DMS 273 treated with DMSO at 0.1 percent for 48 hours (cell line): ENCODE measurements at regions not wholly inside any gene's neighbourhood (a gene's known extent, or its start where the extent isn't known, plus 50 kb on each side); places are given as distances from the start of the nearest gene placed in this dataset.

ENCODE experiments used
- DNase-seq: peaks from one replicate; lab custom pipeline; 2025; lab: John Stamatoyannopoulos, UW

DNA sequence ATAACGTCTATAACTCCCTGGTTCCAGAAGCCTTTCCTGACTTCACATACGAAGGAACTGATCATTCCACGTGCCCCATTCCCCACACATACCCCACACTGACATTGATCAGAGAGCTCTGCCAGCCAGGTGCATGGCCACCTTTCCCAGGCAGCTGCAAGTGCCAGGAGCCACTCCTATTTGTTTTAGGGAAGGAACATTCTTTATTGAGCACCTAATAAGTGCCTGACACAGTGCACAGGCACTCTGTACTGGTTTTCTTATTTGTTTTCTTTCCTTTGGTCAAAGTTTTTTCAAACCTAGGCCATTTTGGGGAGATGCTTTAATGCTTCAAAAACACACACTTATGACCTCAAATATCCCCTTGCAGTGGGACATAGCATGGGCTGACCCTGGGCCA is 50.0 kb downstream of the PITPNM2 start:
- DNase-seq = no peak

DNA sequence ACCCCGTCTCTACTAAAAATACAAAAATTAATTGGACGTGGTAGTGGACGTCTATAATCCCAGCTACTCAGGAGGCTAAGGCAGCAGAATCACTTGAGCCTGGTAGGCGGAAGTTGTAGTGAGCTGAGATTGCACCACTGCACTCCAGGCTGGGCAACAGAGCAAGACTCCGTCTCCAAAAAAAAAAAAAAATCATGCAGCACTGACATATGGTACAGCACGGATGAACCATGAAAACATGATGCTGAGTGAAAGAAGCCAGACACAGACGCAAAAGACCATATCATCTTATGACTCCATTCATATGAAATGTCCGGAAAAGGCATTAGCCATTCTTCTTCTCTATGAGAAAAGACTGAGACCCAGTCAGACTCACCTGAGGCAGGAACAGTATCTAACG is 50.4 kb downstream of the PITPNM2 start:
- no peak for DNase-seq

GRCh38 chr12:123099560-123100192 is 51.2 kb downstream of the PITPNM2 start:
- DNase-seq = peak; percentile 17

DNA sequence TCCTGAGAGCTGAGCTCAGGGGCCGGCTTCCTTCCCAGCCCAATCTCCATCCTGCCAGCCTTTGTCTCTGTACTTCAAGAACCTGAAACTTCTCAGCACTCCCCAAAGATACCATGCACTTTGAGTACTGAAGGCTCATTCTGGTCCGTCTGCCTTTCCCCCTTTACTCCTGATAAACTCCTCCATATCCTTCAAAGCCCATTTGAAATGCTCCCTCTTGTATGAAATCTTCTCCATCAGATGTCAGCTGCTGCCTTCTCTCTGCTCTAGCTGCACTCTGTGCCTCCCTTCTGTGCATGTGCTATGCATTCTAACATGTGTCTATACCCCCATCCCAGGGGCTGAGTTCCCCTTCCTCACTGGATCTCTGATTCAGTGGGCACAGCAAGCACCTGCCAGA is 52.1 kb downstream of the PITPNM2 start:
- no peak for DNase-seq

GRCh38 chr12:123097561-123098084 is 53.3 kb downstream of the PITPNM2 start:
- DNase-seq = peak; percentile 89

DNA sequence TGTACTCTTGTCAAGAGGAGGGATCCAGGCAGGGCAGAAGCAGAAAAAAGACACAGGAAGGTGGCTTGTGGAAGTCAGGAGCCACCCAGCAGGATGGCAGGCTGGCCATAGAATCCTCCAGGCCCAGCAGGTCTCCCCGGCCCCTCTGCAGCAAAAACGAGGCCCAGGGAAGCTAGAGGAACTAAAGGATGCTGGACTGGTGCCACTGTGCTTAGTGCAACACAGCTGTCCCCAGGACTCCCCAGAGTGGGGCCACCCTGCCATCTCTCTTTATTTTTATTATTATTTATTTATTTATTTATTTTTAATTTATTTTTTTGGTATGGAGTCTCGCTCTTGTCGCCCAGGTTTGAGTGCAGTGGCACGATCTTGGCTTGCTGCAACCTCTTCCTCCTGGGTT is 54.1 kb downstream of the PITPNM2 start:
- DNase-seq = no peak

- DNase-seq = no peak
These were observed 54.7 kb downstream of the PITPNM2 start for GRCh38 chr12:123096182-123096581.

DNA sequence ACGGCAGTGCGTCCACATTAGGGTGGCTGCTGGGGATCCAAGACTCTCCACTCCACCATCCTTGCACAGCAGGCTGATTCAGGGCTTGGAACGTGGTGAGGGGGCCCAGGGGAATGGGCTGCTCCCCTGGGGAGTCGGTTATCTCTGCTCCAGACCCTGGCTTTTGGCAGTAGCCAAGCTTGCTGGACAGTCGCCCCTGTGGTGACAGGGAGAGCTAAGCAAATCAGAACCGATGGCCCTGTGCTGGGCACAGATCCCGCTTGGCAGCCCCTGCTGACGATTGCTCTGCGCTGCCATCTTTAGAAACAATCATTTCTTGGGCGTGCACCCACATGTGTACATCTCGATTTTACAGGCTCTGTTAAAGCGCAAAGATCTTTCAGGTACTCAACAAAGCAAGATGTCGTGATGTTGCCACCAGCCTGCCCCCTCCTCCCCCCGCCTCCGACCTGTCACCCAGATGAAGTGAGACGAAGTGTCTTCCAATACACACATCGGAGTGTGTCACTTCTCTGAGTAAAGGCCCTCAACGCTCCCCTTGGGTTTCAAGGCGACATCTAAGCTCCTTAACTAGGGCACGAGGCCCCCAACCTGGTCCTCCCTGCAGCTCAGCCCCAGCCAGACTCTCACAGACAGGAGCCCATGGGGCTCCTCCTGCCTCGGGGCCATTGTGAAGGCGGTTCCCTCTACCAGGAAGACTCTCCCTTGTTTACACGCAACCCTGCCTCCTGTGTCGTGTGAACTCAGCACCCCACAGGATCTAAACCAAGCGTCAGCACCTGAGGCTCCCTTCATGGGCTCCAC is 55.6 kb downstream of the PITPNM2 start:
- no peak for DNase-seq

DNA sequence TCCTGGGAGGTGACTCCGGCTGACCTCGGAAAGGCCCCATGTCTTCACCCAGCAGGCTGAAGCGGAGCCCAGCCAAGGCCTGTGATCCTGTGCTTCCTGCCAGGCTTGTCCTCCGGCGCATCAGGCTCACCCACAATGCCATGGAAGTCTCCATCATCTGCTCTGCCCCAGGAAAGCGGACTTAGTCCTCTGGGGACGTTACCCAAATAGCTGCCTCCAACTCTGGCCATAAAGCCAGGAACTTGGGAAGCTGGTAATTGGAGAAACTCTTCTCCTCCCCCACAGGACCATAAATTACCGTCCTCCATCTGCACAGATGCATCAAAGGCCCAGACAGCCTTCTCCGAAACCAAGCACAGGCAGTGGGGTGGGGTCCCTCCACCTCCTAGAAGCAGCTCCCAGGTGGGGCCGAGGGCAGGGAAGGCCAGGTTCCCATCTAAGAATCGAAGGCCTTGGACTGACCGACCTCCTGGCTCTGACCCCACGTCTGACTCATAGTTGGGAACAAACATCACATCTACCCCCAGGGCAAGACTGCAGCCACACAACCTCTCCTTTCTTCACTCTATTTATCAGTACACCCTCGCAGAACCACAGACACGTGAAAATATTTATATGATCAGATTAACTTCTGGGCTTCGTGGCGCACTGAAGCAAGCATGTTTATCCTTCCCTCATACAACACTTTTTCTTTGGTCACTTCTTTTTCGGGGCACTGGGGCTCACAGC is 56.4 kb downstream of the PITPNM2 start:
- no peak for DNase-seq

DNA sequence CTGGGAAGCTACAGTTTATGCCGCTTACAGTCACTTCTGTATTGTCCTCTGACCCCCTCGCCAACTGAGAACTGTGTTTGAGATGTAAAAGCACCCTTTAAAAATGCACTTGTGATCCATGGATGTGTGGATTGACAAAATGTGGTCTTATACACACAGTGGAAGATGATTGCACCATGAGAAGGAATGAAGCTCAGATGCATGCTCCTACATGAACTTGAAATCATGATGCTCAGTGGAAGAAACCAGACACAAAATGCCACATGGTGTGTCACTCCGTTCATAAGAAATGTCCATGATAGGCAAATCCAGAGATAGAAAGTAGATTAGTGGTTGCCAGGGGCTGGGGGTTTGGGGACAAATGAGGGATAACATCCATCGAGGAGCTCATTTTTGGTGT is 58.0 kb downstream of the PITPNM2 start:
- DNase-seq = no peak

DNA sequence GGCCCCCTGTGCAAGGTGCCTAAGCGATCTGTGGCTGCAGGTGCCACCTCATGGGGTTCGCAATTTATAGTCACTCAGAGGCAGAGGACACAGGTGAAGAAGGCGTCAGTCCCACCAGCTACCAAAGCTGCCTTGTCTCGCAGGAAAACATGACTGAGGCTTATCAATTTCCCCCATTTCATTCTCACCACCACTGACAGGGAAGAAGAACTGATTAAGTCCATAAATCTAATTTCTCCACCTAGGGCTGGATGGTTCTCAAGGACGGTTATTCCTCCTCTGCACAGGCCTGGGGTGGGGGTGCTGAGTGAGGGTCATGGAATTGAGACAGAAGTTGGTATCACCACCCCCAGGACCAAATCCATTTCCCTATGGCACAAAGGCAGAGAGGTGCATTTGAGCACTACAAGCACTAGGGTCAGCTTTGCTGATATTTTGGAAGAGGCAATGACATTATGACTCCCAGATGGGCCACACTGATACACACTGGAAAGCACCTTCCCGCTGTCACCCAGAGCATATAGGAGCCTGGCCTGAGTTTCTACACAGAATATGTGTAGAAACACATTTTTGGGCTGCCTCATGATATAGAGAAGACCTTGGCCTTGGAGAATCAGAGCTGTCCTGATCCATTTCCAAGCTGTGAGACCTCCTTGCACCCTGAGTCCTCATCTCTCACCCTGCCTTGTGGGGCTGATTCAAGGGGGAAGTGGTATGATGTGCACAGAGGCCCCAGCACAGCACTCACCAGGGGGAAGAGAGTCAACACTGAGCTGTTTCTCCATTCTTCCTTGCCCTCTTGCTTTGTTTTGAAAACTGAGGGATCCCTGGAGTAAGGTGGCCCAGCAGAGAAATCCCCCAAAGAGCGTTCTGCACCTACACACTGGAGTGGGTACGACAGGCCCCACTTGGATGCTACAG is 59.4 kb downstream of the PITPNM2 start:
- no peak for DNase-seq

DNA sequence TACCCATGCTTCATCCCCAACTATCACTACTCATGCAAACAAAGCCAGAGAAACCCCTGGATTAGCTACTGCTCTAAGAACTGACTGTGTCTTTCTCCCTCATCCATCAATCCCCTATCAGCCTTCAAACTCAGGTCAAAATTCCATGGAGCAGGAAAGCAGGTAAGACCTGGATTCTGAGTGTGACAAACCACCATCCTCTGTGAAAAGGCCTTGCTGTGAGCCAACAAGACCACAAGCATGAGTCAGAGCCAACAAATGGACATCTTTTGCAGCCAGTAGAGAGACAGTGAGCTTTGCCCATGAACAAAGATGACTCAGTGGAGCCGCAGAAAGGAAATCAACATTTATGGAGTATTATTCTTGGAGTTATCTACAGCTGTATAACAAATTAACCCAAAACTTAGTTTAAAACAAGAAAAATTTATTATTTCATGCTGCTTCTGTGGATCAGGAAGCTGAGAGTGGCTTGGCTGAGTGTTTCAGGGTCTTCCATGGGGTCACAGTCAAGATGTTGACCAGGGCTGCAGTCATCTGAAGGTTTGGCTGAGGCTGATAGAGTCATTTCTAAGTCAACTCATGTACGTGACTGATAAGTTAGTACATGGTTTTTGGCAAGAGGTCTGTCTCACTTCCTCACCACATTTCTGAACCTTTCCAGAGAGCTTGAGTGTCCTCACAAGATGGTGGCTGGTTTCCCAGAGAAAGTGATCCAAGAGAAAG is 61.1 kb downstream of the PITPNM2 start:
- DNase-seq = no peak

GRCh38 chr12:123089140-123089539 is 61.8 kb downstream of the PITPNM2 start:
- DNase-seq = no peak

DNA sequence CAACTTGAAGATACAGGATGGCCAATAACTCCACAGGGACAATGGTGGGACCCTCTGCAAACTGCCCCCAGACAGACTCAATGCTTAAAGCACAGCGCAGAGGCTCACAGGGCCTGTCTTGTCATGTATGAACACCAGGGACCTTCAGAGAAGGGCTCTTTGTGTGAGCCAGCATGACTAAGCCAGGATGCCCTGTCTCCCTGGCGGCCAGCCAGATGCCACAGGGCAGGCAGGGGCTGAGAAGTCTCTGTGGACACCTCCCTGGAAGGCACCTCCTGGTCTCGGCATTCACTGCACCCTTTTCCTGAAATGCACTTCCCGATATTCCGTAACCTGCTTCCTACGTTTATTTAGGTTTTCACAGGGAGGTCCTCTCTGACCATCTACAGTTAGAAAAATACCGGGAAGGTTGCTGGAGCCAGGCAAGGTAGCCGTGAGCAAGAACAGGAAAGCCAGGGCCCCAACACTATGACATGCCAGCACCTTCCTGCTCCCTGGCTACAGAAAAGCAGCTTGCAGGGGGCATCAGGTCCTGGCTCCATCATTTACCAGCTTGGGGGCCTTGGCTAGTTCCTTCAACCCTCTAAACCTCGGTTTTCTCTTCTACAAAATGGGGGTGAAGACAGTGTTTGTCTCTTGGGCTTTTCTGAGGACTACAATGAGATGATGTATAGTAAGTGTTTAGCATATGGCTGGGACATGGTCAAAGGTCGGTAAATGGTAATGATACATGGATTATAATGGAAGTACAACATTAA is 65.0 kb downstream of the PITPNM2 start:
- no peak for DNase-seq

- no peak for DNase-seq
These were observed 65.8 kb downstream of the PITPNM2 start for GRCh38 chr12:123085066-123085465.

- no peak for DNase-seq
These were observed 67.0 kb downstream of the PITPNM2 start for GRCh38 chr12:123083661-123084571.

DNA sequence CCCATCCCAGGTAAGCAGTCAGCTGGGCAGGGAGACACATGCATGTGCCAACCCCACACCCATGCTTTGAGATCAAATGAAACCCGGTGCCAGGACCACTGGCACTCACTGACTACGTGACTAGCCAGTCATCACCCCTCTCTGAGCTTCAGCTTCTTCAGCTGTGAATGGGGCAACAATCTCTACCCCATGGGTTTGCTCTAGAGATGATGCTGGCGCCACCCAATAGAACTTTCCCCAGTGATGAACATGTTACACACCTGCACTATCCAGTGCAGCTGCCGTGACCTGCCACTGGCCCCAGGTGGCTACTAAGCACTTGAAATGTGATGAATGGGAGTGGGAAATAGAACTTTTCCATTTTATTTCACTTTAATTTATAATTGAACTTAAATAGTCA is 70.3 kb downstream of the PITPNM2 start:
- DNase-seq = no peak

- no peak for DNase-seq
These were observed 72.2 kb downstream of the PITPNM2 start for GRCh38 chr12:123078531-123079155.

DNA sequence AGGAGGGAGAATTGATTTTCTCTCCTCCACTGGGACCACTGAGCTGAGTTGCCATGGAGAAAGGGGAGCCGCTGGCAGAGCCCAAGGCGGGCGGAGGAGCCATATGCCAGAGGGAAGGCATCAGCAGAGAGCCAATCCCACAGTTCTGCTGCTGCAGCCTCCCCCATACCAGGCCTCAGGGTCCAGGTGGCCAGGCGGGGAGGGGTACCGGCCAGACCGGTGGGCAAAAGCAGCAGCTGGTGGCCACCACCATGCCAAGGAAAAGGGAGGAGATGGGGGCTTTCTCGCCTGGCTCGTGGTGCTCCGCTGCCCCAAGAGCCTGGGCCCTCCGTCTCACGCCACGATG is 72.8 kb downstream of the PITPNM2 start:
- DNase-seq = no peak
